ENCODE measurements at regions not wholly inside any gene's neighbourhood (a gene's known extent, or its start where the extent isn't known, plus 50 kb on each side); places are given as distances from the start of the nearest gene placed in this dataset.

DNA sequence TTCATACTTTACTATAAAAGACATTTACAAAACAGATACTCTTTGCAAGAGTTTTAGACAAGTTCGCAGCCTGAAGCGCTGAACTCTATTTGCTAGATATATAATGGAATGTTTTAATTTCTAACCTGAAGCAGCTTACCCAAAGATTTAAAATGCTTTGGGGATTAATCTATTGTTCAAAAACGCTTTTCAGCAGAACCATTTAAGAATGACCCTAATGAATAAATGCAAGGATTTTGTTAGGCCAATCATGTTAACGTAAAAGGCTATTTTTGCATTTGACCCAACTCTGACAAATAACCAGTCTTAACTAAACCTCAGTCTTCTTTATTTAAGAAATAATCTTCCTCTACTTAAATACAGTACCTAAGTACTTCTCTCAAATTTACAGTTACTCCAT lies 406.7 kb upstream of the POT1 start:
- TF ChIP-seq POLR2A (IDR thresholded peaks at IDR 0.05) (no peak), POLR2AphosphoS5 (IDR thresholded peaks at IDR 0.05) (no peak), EP300 (IDR thresholded peaks at IDR 0.05) (no peak)
- TF ChIP-seq, protein P1, sequence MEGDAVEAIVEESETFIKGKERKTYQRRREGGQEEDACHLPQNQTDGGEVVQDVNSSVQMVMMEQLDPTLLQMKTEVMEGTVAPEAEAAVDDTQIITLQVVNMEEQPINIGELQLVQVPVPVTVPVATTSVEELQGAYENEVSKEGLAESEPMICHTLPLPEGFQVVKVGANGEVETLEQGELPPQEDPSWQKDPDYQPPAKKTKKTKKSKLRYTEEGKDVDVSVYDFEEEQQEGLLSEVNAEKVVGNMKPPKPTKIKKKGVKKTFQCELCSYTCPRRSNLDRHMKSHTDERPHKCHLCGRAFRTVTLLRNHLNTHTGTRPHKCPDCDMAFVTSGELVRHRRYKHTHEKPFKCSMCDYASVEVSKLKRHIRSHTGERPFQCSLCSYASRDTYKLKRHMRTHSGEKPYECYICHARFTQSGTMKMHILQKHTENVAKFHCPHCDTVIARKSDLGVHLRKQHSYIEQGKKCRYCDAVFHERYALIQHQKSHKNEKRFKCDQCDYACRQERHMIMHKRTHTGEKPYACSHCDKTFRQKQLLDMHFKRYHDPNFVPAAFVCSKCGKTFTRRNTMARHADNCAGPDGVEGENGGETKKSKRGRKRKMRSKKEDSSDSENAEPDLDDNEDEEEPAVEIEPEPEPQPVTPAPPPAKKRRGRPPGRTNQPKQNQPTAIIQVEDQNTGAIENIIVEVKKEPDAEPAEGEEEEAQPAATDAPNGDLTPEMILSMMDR (IDR thresholded peaks at IDR 0.05), result no peak
